Smooth muscle cell (in vitro differentiated cells): ENCODE measurements at regions not wholly inside any gene's neighbourhood (a gene's known extent, or its start where the extent isn't known, plus 50 kb on each side); places are given as distances from the start of the nearest gene placed in this dataset.

Experiments
- DNase-seq: peaks from one replicate; lab custom pipeline; 2025; ENCODE audit not compliant: unreplicated experiment; lab: John Stamatoyannopoulos, UW
- H2AFZ ChIP-seq: fragments of 200-600 bp; sonication (generic); 2 replicates; pipeline ENCODE4 v1.6.0; 2016; ENCODE audit warnings: antibody characterized with exemption, low read depth, mild to moderate bottlenecking
- H3F3A ChIP-seq: fragments of 200-600 bp; sonication (generic); 2 replicates; pipeline ENCODE4 v1.6.0; 2017; ENCODE audit warnings: antibody characterized with exemption, low read depth
- H3K27ac ChIP-seq: fragments of 200-600 bp; sonication (generic); 2 replicates; pipeline ENCODE4 v1.5.1; 2016; ENCODE audit warnings: low read depth, mild to moderate bottlenecking
- H3K27me3 ChIP-seq: fragments of 200-600 bp; sonication (generic); 2 replicates; pipeline ENCODE4 v1.6.1; 2016; ENCODE audit warnings: low read depth, mild to moderate bottlenecking
- H3K36me3 ChIP-seq: fragments of 200-600 bp; sonication (generic); 2 replicates; pipeline ENCODE4 v1.5.1; 2016; ENCODE audit warnings: low read depth
- H3K4me1 ChIP-seq: fragments of 200-600 bp; sonication (generic); 2 replicates; pipeline ENCODE4 v1.5.1; 2016; ENCODE audit warnings: low read depth
- H3K4me2 ChIP-seq: fragments of 200-600 bp; sonication (generic); 2 replicates; pipeline ENCODE4 v1.6.0; 2016; ENCODE audit warnings: mild to moderate bottlenecking
- H3K4me3 ChIP-seq: fragments of 200-600 bp; sonication (generic); 2 replicates; pipeline ENCODE4 v1.5.1; 2016; ENCODE audit warnings: mild to moderate bottlenecking
- H3K79me2 ChIP-seq: fragments of 200-600 bp; sonication (generic); 2 replicates; pipeline ENCODE4 v1.6.0; 2016; ENCODE audit warnings: low read depth, mild to moderate bottlenecking
- H3K9ac ChIP-seq: fragments of 200-600 bp; sonication (generic); 2 replicates; pipeline ENCODE4 v1.6.0; 2016; ENCODE audit warnings: low read depth
- H3K9me3 ChIP-seq: fragments of 200-600 bp; sonication (generic); replicated peaks from 2 replicates; pipeline ENCODE4 v1.5.1; 2016; ENCODE audit warnings: low read depth
- H4K20me1 ChIP-seq: fragments of 200-600 bp; sonication (generic); 2 replicates; pipeline ENCODE4 v1.6.0; 2016; ENCODE audit warnings: low read depth
- CTCF ChIP-seq: fragments of 200-600 bp; sonication (generic); IDR thresholded peaks from 2 replicates; pipeline ENCODE4 v1.5.1; 2017; ENCODE audit warnings: borderline replicate concordance, mild to moderate bottlenecking, antibody characterized with exemption; ENCODE audit not compliant: insufficient read depth, poor library complexity, severe bottlenecking
- WGBS: methylation state at CpG from one replicate; pipeline ENCODE4 v1.1.7; 2016; ENCODE audit warnings: low lambda C conversion rate; 5-methylcytosine and 5-hydroxymethylcytosine counted together

GRCh38 chr12:58097741-58098140 is 156.4 kb downstream of the ATP23 start:
- no peak overlapping the region for H2AFZ ChIP-seq
- no peak overlapping the region for H3K4me2 ChIP-seq
- H3K4me3 ChIP-seq: no peak overlapping the region
- no peak for DNase-seq
- 85% methylated on average over 3 of the region's 3 CpGs for WGBS
- H3K36me3 ChIP-seq: no peaks in the 10 kb centered on the region
- H3K9ac ChIP-seq: no peak overlapping the region
- no peak for TF ChIP-seq CTCF
- H3K9me3 ChIP-seq: no peaks in the 10 kb centered on the region
- H3K27ac ChIP-seq: no peak overlapping the region
- no peaks in the 10 kb centered on the region for H3F3A ChIP-seq
- no peaks in the 10 kb centered on the region for H3K27me3 ChIP-seq
- no peaks in the 10 kb centered on the region for H4K20me1 ChIP-seq
- no peaks in the 10 kb centered on the region for H3K79me2 ChIP-seq
- H3K4me1 ChIP-seq: no peaks in the 10 kb centered on the region

- Histone ChIP-seq H3K9me3 (no peaks in the 10 kb centered on the region), H3K79me2 (no peaks in the 10 kb centered on the region), H3K36me3 (no peaks in the 10 kb centered on the region), H3K27me3 (no peaks in the 10 kb centered on the region), H3K27ac (no peak overlapping the region), H3K4me1 (no peaks in the 10 kb centered on the region), H3F3A (no peaks in the 10 kb centered on the region), H3K4me3 (no peak overlapping the region), H2AFZ (no peak overlapping the region), H3K9ac (no peak overlapping the region), H4K20me1 (no peaks in the 10 kb centered on the region), H3K4me2 (no peak overlapping the region)
- TF ChIP-seq CTCF: no peak
- DNase-seq: no peak
- WGBS: 62% methylated on average over 4 of the region's 4 CpGs
Measured at GRCh38 chr12:58099476-58099875, 158.1 kb downstream of the ATP23 start.

- Histone ChIP-seq H2AFZ (no peak overlapping the region), H4K20me1 (no peaks in the 10 kb centered on the region), H3F3A (no peaks in the 10 kb centered on the region), H3K9ac (no peak overlapping the region), H3K4me2 (no peak overlapping the region), H3K79me2 (no peaks in the 10 kb centered on the region), H3K27me3 (no peaks in the 10 kb centered on the region), H3K9me3 (no peaks in the 10 kb centered on the region), H3K27ac (no peak overlapping the region), H3K36me3 (no peaks in the 10 kb centered on the region), H3K4me3 (no peak overlapping the region), H3K4me1 (no peaks in the 10 kb centered on the region)
- no peak for TF ChIP-seq CTCF
- DNase-seq: no peak
- 91% methylated on average over 4 of the region's 4 CpGs for WGBS
Measured at GRCh38 chr12:58104351-58104755, 163.0 kb downstream of the ATP23 start.

GRCh38 chr12:58105225-58106119 is 164.1 kb downstream of the ATP23 start:
- no peak for DNase-seq

More at GRCh38 chr12:58105225-58106119, 164.1 kb downstream of the ATP23 start:
- Histone ChIP-seq H3K79me2 (no peaks in the 10 kb centered on the region), H3F3A (no peaks in the 10 kb centered on the region), H3K9ac (no peak overlapping the region), H3K27me3 (no peaks in the 10 kb centered on the region), H4K20me1 (no peaks in the 10 kb centered on the region), H3K36me3 (no peaks in the 10 kb centered on the region), H3K4me2 (no peak overlapping the region), H3K27ac (no peak overlapping the region), H3K4me3 (no peak overlapping the region), H3K4me1 (no peaks in the 10 kb centered on the region), H2AFZ (no peak overlapping the region), H3K9me3 (no peaks in the 10 kb centered on the region)
- 92% methylated on average over 10 of the region's 10 CpGs for WGBS
- TF ChIP-seq CTCF: no peak
